ENCODE measurements at regions not wholly inside any gene's neighbourhood (a gene's known extent, or its start where the extent isn't known, plus 50 kb on each side); places are given as distances from the start of the nearest gene placed in this dataset.

DNA sequence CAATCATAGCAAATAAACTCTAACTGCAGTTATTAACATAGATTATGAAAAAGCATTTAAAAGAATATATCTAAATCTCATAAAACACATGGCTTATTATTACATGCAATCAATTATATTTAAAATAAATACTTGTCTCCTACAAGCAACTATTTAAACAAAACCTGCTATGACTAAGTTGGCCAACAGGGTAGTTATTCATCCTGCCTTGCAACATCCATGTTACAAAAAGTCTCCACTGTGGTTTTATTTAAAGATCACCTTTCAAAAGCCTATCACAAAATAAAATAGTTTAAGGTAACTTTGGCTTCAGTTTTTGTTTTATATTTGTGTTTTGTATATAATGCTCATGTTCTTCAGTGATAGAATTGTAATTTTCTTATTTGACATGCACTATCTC, 1127.0 kb upstream of the MAP3K7 start:
- TF ChIP-seq RCOR1 (IDR thresholded peaks at IDR 0.05; ENCODE audit: low read depth, low read length) = no peak
- no peak for TF ChIP-seq MAZ (IDR thresholded peaks at IDR 0.05; ENCODE audit: borderline replicate concordance, low read depth, low read length)
- TF ChIP-seq, protein P1, sequence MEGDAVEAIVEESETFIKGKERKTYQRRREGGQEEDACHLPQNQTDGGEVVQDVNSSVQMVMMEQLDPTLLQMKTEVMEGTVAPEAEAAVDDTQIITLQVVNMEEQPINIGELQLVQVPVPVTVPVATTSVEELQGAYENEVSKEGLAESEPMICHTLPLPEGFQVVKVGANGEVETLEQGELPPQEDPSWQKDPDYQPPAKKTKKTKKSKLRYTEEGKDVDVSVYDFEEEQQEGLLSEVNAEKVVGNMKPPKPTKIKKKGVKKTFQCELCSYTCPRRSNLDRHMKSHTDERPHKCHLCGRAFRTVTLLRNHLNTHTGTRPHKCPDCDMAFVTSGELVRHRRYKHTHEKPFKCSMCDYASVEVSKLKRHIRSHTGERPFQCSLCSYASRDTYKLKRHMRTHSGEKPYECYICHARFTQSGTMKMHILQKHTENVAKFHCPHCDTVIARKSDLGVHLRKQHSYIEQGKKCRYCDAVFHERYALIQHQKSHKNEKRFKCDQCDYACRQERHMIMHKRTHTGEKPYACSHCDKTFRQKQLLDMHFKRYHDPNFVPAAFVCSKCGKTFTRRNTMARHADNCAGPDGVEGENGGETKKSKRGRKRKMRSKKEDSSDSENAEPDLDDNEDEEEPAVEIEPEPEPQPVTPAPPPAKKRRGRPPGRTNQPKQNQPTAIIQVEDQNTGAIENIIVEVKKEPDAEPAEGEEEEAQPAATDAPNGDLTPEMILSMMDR (IDR thresholded peaks at IDR 0.05) = no peak
